Gastrocnemius medialis (tissue), 4 donors: ENCODE measurements at regions not wholly inside any gene's neighbourhood (a gene's known extent, or its start where the extent isn't known, plus 50 kb on each side); places are given as distances from the start of the nearest gene placed in this dataset.

Source experiments
- ATAC-seq, 2 donors: fragments of 150-250 bp; one replicate each; pipeline ENCODE4 v1.9.1; 2016
- DNase-seq, 2 donors: peaks; one replicate each; pipeline ENCODE4 v3.0.0-alpha.2; 2019
- H3K27ac ChIP-seq, 4 donors: fragments of 200-600 bp; sonication (generic); 1 replicate in 1 of 4; 2 replicates in 3 of 4; pipeline ENCODE4 v1.5.1; 2016 to 2018; ENCODE audit warnings: mild to moderate bottlenecking in 2 of 4, moderate library complexity in 1 of 4
- H3K27me3 ChIP-seq, 3 donors: fragments of 200-600 bp; sonication (generic) in 2 of 3; 1 replicate in 1 of 3; 2 replicates in 2 of 3; pipeline versions ENCODE4 v1.5.1 to v1.6.0; 2016 to 2019; ENCODE audit warnings: mild to moderate bottlenecking in 1 of 3, moderate library complexity in 1 of 3
- H3K36me3 ChIP-seq, 2 donors: fragments of 200-600 bp; sonication (generic) in 1 of 2; one replicate each; pipeline ENCODE4 v1.5.1; 2017 to 2018
- H3K4me1 ChIP-seq, 2 donors: fragments of 200-600 bp; sonication (generic) in 1 of 2; one replicate each; pipeline ENCODE4 v1.5.1; 2016 to 2017; ENCODE audit warnings: mild to moderate bottlenecking in 2 of 2
- H3K4me3 ChIP-seq, 4 donors: fragments of 200-600 bp; sonication (generic) in 3 of 4; 1 replicate in 1 of 4; 2 replicates in 3 of 4; pipeline ENCODE4 v1.5.1; 2016 to 2019; ENCODE audit warnings: mild to moderate bottlenecking in 2 of 4
- H3K9me3 ChIP-seq, 3 donors: fragments of 200-600 bp; sonication (generic) in 2 of 3; 1 replicate in 1 of 3; 2 replicates in 2 of 3; pipeline ENCODE4 v1.5.1; 2016 to 2019
- POLR2A ChIP-seq, 2 donors: fragments of 450-650 bp; IDR thresholded peaks; one replicate each; pipeline ENCODE4 v1.6.1; 2017; ENCODE audit warnings: antibody characterized with exemption in 2 of 2, mild to moderate bottlenecking in 2 of 2, moderate library complexity in 2 of 2
- in situ Hi-C, 4 donors: fragments of 200-750 bp; cut with MboI; loops; one replicate each; pipeline versions ENCODE4 v1.15.0 to v1.8.0; 2017; ENCODE audit warnings: low sequenced_read_pairs in 4 of 4
- intact Hi-C: fragments of 100-400 bp; cut with DNase I; formaldehyde crosslinking; loops from one replicate; pipeline ENCODE4 v1.15.1; 2023; ENCODE audit warnings: low total_unique reads
- TF ChIP-seq, protein P1 (sequence below), 5 experiments: fragments of 450-650 bp in 3 of 5; fragments of 200-600 bp in 2 of 5; sonication (generic) in 2 of 5; IDR thresholded peaks in 4 of 5; conservative IDR thresholded peaks in 1 of 5; 1 replicate in 4 of 5; 2 replicates in 1 of 5; pipeline ENCODE4 v1.5.1; 2016 to 2019; ENCODE audit warnings: antibody characterized with exemption in 5 of 5, mild to moderate bottlenecking in 3 of 5, moderate library complexity in 3 of 5

DNA sequence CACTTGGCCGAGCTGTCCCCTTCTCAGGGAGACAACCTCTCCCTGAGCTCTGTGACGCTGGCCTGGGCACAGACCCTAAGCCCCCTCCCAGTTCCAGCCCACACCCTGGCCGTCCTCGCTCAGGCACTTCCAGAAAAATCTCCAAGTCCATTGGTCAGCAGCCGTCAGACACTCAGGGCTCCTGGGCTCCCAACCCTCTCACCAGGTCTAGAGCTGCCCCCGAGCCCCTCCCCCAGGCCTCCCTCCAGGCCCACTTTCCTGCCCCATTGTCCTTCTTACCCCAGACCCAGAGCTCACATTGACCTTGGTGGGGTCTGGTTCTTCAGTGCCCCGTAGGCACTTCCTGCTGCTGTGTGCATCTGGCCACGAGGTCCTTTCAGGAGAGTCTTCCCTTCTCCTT lies 249.3 kb upstream of the RTL1 start:
- ATAC-seq, result no peak
- no peaks in the 10 kb centered on the region for H3K36me3 ChIP-seq
- H3K27me3 ChIP-seq, result no peaks in the 10 kb centered on the region
- TF ChIP-seq, protein P1, sequence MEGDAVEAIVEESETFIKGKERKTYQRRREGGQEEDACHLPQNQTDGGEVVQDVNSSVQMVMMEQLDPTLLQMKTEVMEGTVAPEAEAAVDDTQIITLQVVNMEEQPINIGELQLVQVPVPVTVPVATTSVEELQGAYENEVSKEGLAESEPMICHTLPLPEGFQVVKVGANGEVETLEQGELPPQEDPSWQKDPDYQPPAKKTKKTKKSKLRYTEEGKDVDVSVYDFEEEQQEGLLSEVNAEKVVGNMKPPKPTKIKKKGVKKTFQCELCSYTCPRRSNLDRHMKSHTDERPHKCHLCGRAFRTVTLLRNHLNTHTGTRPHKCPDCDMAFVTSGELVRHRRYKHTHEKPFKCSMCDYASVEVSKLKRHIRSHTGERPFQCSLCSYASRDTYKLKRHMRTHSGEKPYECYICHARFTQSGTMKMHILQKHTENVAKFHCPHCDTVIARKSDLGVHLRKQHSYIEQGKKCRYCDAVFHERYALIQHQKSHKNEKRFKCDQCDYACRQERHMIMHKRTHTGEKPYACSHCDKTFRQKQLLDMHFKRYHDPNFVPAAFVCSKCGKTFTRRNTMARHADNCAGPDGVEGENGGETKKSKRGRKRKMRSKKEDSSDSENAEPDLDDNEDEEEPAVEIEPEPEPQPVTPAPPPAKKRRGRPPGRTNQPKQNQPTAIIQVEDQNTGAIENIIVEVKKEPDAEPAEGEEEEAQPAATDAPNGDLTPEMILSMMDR (IDR thresholded peaks at IDR 0.05 in 4 of 5, conservative IDR thresholded peaks at IDR 0.05 in 1 of 5), result no peak
- no peak for TF ChIP-seq POLR2A (IDR thresholded peaks at IDR 0.05)
- intact Hi-C loops (no loop called here), in situ Hi-C loops (no loop called here)
- DNase-seq, result no peak
- no peaks in the 10 kb centered on the region for H3K9me3 ChIP-seq
- no peak overlapping the region for H3K27ac ChIP-seq
- H3K4me1 ChIP-seq, result no peaks in the 10 kb centered on the region
- no peak overlapping the region for H3K4me3 ChIP-seq

- Histone ChIP-seq H3K9me3 (no peaks in the 10 kb centered on the region), H3K4me1 (no peaks in the 10 kb centered on the region), H3K4me3 (no peak overlapping the region), H3K27me3 (no peaks in the 10 kb centered on the region), H3K36me3 (no peaks in the 10 kb centered on the region), H3K27ac (no peak overlapping the region)
- in situ Hi-C loops, result no loop called here
- ATAC-seq (no peak), DNase-seq (no peak)
- intact Hi-C loops, result no loop called here
- TF ChIP-seq POLR2A (IDR thresholded peaks at IDR 0.05), result no peak
- TF ChIP-seq, protein P1 (IDR thresholded peaks at IDR 0.05 in 4 of 5, conservative IDR thresholded peaks at IDR 0.05 in 1 of 5), result no peak
Observed at GRCh38 chr14:101153691-101154090, 250.2 kb upstream of the RTL1 start.

GRCh38 chr14:101155575-101155974 lies 252.1 kb upstream of the RTL1 start:
- no peak overlapping the region for H3K4me3 ChIP-seq
- intact Hi-C loops, result no loop called here
- ATAC-seq (no peak), DNase-seq (no peak)
- H3K9me3 ChIP-seq, result no peaks in the 10 kb centered on the region
- TF ChIP-seq POLR2A (IDR thresholded peaks at IDR 0.05), result no peak
- TF ChIP-seq, protein P1 (IDR thresholded peaks at IDR 0.05 in 4 of 5, conservative IDR thresholded peaks at IDR 0.05 in 1 of 5), result no peak
- no peaks in the 10 kb centered on the region for H3K4me1 ChIP-seq
- H3K36me3 ChIP-seq, result no peaks in the 10 kb centered on the region
- in situ Hi-C loops, result no loop called here
- no peaks in the 10 kb centered on the region for H3K27me3 ChIP-seq
- no peak overlapping the region for H3K27ac ChIP-seq

DNA sequence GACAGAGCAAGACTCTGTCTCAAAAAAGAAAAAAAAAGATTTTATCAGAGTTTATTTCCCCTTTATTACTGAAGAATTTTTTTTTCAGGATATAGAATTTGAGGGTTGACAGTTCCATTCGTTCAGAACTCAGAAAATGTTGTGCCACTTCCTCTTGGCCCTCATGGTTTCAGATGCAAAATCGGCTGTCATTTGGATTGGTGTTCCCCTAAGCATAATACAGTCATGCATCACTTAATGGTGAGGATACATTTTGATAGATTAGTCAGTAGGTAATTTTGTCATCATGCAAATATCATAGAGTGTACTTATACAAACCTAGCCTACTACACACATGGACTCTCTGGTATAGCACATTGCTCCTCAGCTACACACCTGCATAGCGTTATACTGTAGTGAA lies 263.9 kb upstream of the RTL1 start:
- H3K4me3 ChIP-seq, result no peak overlapping the region
- in situ Hi-C loops, result no loop called here
- no peak for DNase-seq
- peaks cover 0 to 16% (median 0%) of the 10 kb centered on the region in 3 donors for H3K9me3 ChIP-seq
- ATAC-seq, result no peak
- no peak overlapping the region for H3K27ac ChIP-seq
- no peaks in the 10 kb centered on the region for H3K4me1 ChIP-seq
- intact Hi-C loops, result no loop called here
- TF ChIP-seq, protein P1 (IDR thresholded peaks at IDR 0.05 in 4 of 5, conservative IDR thresholded peaks at IDR 0.05 in 1 of 5), result no peak
- TF ChIP-seq POLR2A (IDR thresholded peaks at IDR 0.05), result no peak
- H3K27me3 ChIP-seq, result no peaks in the 10 kb centered on the region
- H3K36me3 ChIP-seq, result no peaks in the 10 kb centered on the region

DNA sequence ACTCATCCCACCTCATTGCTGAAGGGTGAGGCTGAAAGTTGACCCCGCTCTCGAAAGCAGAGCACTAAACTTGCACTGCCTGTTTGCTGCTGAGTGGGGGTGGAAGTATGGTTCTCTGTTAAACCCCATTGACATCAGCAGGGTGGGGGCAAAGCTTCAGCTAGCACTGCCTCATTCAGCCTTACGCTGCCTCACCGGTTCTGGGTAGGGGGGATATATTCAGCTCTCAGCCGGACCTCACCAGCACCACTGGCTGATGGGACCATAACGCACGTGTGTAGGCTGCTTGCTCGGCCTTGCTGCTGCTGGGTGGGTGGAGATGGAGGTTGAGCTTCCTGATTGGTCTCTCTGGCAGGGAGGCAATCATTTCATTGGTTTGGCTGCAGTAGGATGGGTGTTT lies 265.7 kb upstream of the RTL1 start:
- TF ChIP-seq, protein P1 (IDR thresholded peaks at IDR 0.05 in 4 of 5, conservative IDR thresholded peaks at IDR 0.05 in 1 of 5), result no peak
- no peak for TF ChIP-seq POLR2A (IDR thresholded peaks at IDR 0.05)
- intact Hi-C loops (no loop called here), in situ Hi-C loops (no loop called here)
- H3K9me3 ChIP-seq, result peaks cover 0 to 16% (median 0%) of the 10 kb centered on the region in 3 donors
- H3K36me3 ChIP-seq, result no peaks in the 10 kb centered on the region
- ATAC-seq (no peak), DNase-seq (no peak)
- no peak overlapping the region for H3K4me3 ChIP-seq
- H3K27ac ChIP-seq, result no peak overlapping the region
- H3K27me3 ChIP-seq, result no peaks in the 10 kb centered on the region
- H3K4me1 ChIP-seq, result no peaks in the 10 kb centered on the region
